ENCODE measurements at regions not wholly inside any gene's neighbourhood (a gene's known extent, or its start where the extent isn't known, plus 50 kb on each side); places are given as distances from the start of the nearest gene placed in this dataset.

GRCh38 chr11:92168936-92169335 is 55.7 kb upstream of the FAT3 start:
- no peak for DNase-seq (ENCODE audit: low spot score)
- Histone ChIP-seq H3K4me1 (ENCODE audit: insufficient read depth, low read length, poor library complexity, severe bottlenecking) (no peaks in the 10 kb centered on the region), H3K27ac (ENCODE audit: low read depth, low read length, poor library complexity, severe bottlenecking) (no peak overlapping the region), H3K4me3 (ENCODE audit: low read depth, low read length, poor library complexity, severe bottlenecking) (no peak overlapping the region), H3K27me3 (replicated peaks; ENCODE audit: insufficient read depth, low read depth, low read length, poor library complexity) (no peaks in the 10 kb centered on the region), H3K36me3 (ENCODE audit: insufficient read depth, low read length, poor library complexity, severe bottlenecking) (no peaks in the 10 kb centered on the region), H3K9me3 (ENCODE audit: low read depth, low read length, poor library complexity, severe bottlenecking) (no peaks in the 10 kb centered on the region)
- TF ChIP-seq CTCF (conservative IDR thresholded peaks at IDR 0.05; ENCODE audit: low read depth, low read length), result no peak
- TF ChIP-seq EZH2 (IDR thresholded peaks at IDR 0.05; ENCODE audit: borderline replicate concordance, low read depth, low read length, poor library complexity, severe bottlenecking), result no peak
- intact Hi-C loops (cut with micrococcal nuclease; ENCODE audit: unreplicated experiment), result no loop called here
- ChIA-PET CTCF (no interaction called here), POLR2A (ENCODE audit: low non-redundant PET) (no interaction called here)
- BruUV-seq (replicated peaks), result no TSS peak

- H3K4me3 ChIP-seq (ENCODE audit: low read depth, low read length, poor library complexity, severe bottlenecking), result no peak overlapping the region
- no peaks in the 10 kb centered on the region for H3K36me3 ChIP-seq (ENCODE audit: insufficient read depth, low read length, poor library complexity, severe bottlenecking)
- no peaks in the 10 kb centered on the region for H3K27me3 ChIP-seq (replicated peaks; ENCODE audit: insufficient read depth, low read depth, low read length, poor library complexity)
- intact Hi-C loops (cut with micrococcal nuclease; ENCODE audit: unreplicated experiment), result no loop called here
- no peak for DNase-seq (ENCODE audit: low spot score)
- no peaks in the 10 kb centered on the region for H3K4me1 ChIP-seq (ENCODE audit: insufficient read depth, low read length, poor library complexity, severe bottlenecking)
- no peaks in the 10 kb centered on the region for H3K9me3 ChIP-seq (ENCODE audit: low read depth, low read length, poor library complexity, severe bottlenecking)
- BruUV-seq (replicated peaks), result no TSS peak
- POLR2A ChIA-PET (ENCODE audit: low non-redundant PET), result no interaction called here
- no peak for TF ChIP-seq CTCF (conservative IDR thresholded peaks at IDR 0.05; ENCODE audit: low read depth, low read length)
- TF ChIP-seq EZH2 (IDR thresholded peaks at IDR 0.05; ENCODE audit: borderline replicate concordance, low read depth, low read length, poor library complexity, severe bottlenecking), result no peak
- CTCF ChIA-PET, result no interaction called here
- no peak overlapping the region for H3K27ac ChIP-seq (ENCODE audit: low read depth, low read length, poor library complexity, severe bottlenecking)
Measured at GRCh38 chr11:92167571-92167970, 57.0 kb upstream of the FAT3 start.

GRCh38 chr11:92166335-92166734 is 58.3 kb upstream of the FAT3 start:
- Histone ChIP-seq H3K36me3 (ENCODE audit: insufficient read depth, low read length, poor library complexity, severe bottlenecking) (no peaks in the 10 kb centered on the region), H3K27me3 (replicated peaks; ENCODE audit: insufficient read depth, low read depth, low read length, poor library complexity) (no peaks in the 10 kb centered on the region), H3K27ac (ENCODE audit: low read depth, low read length, poor library complexity, severe bottlenecking) (no peak overlapping the region), H3K4me1 (ENCODE audit: insufficient read depth, low read length, poor library complexity, severe bottlenecking) (no peaks in the 10 kb centered on the region), H3K4me3 (ENCODE audit: low read depth, low read length, poor library complexity, severe bottlenecking) (no peak overlapping the region), H3K9me3 (ENCODE audit: low read depth, low read length, poor library complexity, severe bottlenecking) (no peaks in the 10 kb centered on the region)
- DNase-seq (ENCODE audit: low spot score), result no peak
- intact Hi-C loops (cut with micrococcal nuclease; ENCODE audit: unreplicated experiment), result no loop called here
- TF ChIP-seq CTCF (conservative IDR thresholded peaks at IDR 0.05; ENCODE audit: low read depth, low read length), result no peak
- TF ChIP-seq EZH2 (IDR thresholded peaks at IDR 0.05; ENCODE audit: borderline replicate concordance, low read depth, low read length, poor library complexity, severe bottlenecking), result no peak
- ChIA-PET POLR2A (ENCODE audit: low non-redundant PET) (no interaction called here), CTCF (no interaction called here)
- BruUV-seq (replicated peaks), result no TSS peak
